ENCODE measurements at regions not wholly inside any gene's neighbourhood (a gene's known extent, or its start where the extent isn't known, plus 50 kb on each side); places are given as distances from the start of the nearest gene placed in this dataset.

DNA sequence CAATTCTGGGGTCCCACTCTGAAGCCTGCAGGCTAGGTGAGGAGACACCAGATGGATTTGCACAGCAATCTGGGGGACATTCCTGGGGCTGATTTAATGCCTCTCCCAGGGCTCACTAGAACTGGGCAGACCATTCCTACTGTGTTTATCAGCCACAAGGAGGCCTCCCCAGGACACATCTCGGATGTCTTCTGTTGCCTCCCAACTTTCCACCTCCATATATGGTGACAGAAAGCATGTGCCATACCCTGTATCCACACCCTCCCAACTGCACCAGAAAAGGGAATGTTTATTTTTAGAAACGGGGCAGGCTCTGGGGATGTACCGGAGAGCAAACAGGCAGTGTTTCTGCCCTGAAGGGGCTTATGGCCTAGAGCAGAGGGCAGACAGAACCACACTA, 181.8 kb downstream of the CSNK2A3 start:
- TF ChIP-seq, protein P1, sequence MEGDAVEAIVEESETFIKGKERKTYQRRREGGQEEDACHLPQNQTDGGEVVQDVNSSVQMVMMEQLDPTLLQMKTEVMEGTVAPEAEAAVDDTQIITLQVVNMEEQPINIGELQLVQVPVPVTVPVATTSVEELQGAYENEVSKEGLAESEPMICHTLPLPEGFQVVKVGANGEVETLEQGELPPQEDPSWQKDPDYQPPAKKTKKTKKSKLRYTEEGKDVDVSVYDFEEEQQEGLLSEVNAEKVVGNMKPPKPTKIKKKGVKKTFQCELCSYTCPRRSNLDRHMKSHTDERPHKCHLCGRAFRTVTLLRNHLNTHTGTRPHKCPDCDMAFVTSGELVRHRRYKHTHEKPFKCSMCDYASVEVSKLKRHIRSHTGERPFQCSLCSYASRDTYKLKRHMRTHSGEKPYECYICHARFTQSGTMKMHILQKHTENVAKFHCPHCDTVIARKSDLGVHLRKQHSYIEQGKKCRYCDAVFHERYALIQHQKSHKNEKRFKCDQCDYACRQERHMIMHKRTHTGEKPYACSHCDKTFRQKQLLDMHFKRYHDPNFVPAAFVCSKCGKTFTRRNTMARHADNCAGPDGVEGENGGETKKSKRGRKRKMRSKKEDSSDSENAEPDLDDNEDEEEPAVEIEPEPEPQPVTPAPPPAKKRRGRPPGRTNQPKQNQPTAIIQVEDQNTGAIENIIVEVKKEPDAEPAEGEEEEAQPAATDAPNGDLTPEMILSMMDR (IDR thresholded peaks at IDR 0.05): peak in 1 of 12 donors; percentile 14
- TF ChIP-seq POLR2A (IDR thresholded peaks at IDR 0.05): no peak
